Fibroblast of lung (primary cell): ENCODE measurements at regions not wholly inside any gene's neighbourhood (a gene's known extent, or its start where the extent isn't known, plus 50 kb on each side); places are given as distances from the start of the nearest gene placed in this dataset.

Source experiments
- EZH2 ChIP-seq: IDR thresholded peaks from 2 replicates; pipeline ENCODE4 v1.5.1; 2012; ENCODE audit warnings: low read length, control low read depth, mild to moderate bottlenecking; ENCODE audit errors: missing control alignments
- TF ChIP-seq, protein P1 (sequence below), 2 donors: IDR thresholded peaks in 1 of 2; conservative IDR thresholded peaks in 1 of 2; 1 replicate in 1 of 2; 2 replicates in 1 of 2; pipeline ENCODE4 v1.5.1; 2011 to 2012; ENCODE audit warnings: low read length in 2 of 2, control low read depth in 1 of 2, inconsistent platforms in 1 of 2, low read depth in 1 of 2, mild to moderate bottlenecking in 1 of 2

DNA sequence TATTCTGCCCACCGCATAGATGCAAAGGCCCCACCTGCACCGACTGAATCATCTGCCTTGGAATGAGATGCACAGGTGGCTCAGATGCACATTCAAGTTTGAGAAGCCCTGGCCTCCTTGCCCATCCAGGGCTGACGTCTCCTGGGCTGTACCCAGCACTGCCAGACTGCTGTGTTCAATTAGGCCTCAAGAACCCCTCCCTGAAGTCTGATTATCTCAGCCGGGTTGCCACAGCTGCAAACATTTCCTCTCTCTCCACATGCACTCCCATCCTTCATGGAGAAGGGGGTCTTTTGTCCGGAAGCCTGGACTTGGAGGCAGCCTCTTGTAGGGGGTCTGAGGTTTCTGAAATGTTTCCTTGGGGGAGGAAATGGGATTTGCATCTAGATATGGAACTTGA is 459.4 kb upstream of the PROK2 start:
- TF ChIP-seq, protein P1, sequence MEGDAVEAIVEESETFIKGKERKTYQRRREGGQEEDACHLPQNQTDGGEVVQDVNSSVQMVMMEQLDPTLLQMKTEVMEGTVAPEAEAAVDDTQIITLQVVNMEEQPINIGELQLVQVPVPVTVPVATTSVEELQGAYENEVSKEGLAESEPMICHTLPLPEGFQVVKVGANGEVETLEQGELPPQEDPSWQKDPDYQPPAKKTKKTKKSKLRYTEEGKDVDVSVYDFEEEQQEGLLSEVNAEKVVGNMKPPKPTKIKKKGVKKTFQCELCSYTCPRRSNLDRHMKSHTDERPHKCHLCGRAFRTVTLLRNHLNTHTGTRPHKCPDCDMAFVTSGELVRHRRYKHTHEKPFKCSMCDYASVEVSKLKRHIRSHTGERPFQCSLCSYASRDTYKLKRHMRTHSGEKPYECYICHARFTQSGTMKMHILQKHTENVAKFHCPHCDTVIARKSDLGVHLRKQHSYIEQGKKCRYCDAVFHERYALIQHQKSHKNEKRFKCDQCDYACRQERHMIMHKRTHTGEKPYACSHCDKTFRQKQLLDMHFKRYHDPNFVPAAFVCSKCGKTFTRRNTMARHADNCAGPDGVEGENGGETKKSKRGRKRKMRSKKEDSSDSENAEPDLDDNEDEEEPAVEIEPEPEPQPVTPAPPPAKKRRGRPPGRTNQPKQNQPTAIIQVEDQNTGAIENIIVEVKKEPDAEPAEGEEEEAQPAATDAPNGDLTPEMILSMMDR (conservative IDR thresholded peaks at IDR 0.05 in 1 of 2, IDR thresholded peaks at IDR 0.05 in 1 of 2; ENCODE audit: low read depth in 1 of 2, low read length in 2 of 2), result no peak
- no peak for TF ChIP-seq EZH2
